ENCODE measurements at regions not wholly inside any gene's neighbourhood (a gene's known extent, or its start where the extent isn't known, plus 50 kb on each side); places are given as distances from the start of the nearest gene placed in this dataset.
A peak's percentile ranks its signal among the peaks of the same experiment; 100 is the strongest.

DNA sequence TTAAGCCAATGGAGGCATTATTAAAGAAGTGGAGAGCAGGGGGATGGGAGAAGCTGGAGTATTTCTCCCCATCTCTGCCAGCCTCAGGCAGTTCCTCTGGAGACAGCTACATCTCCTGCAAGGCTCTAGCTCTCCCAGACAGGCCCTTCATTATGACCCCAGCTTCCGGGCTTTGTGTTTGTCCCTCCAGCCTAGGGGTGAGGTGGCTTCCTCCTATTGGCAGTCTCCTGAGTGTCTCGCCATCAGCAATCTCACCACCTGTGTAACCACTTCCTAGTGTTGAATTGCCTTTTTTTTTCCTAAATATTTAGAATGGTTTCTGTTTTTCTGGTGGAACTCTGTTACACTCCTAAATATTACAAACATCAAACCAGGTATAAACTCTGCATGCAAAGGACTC lies 122.3 kb downstream of the FAM174B start:
- 86% methylated on average over 2 of the region's 2 CpGs for WGBS (ENCODE audit: low lambda C conversion rate, missing lambda C conversion rate)
- H3K4me3 ChIP-seq: no peak overlapping the region

DNA sequence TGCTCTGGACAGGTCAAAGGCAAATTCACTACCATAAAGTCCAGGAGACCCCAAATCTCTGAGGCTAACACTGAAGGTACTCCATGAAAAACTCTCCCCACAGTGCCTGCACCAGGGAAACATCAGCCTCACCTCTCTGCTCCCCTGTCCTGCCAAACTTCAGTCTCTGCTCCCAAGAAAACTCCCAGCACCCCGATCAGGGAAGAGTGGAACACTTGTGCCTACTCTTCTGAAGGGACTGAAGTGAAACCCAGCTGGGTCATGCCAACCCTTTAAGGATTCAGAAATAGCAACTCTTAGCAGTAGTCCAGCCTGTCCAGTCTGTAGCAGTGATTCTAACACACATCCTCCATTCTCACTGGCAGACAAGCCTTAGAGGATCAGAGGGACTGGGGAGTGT lies 124.2 kb downstream of the FAM174B start:
- WGBS (ENCODE audit: low lambda C conversion rate, missing lambda C conversion rate): 88% methylated on average over 1 of the region's 1 CpG
- Histone ChIP-seq H3K79me2 (no peaks in the 10 kb centered on the region), H3K36me3 (replicated peaks; ENCODE audit: insufficient read depth, low read depth) (no peaks in the 10 kb centered on the region), H3K4me3 (no peak overlapping the region), H3K27me3 (no peaks in the 10 kb centered on the region), H4K20me1 (ENCODE audit: insufficient read depth, poor library complexity, severe bottlenecking) (no peaks in the 10 kb centered on the region), H3K4me1 (ENCODE audit: insufficient read depth) (no peaks in the 10 kb centered on the region), H2AFZ (no peak overlapping the region), H3K27ac (no peak overlapping the region), H3K4me2 (no peak overlapping the region), H3K9me3 (ENCODE audit: low read depth) (no peaks in the 10 kb centered on the region), H3K9me2 (replicated peaks; ENCODE audit: insufficient read depth) (no peaks in the 10 kb centered on the region)
- DNase-seq (ENCODE audit: low spot score): no peak
- TF ChIP-seq EZH2 (IDR thresholded peaks at IDR 0.05; ENCODE audit: borderline replicate concordance) (no peak), CTCF (IDR thresholded peaks at IDR 0.05; ENCODE audit: poor library complexity) (no peak), EZH2phosphoT487 (IDR thresholded peaks at IDR 0.05; ENCODE audit: low read depth, severe bottlenecking, unreplicated experiment) (no peak)

More for the DNA sequence above, 122.3 kb downstream of the FAM174B start:
- no peaks in the 10 kb centered on the region for H3K9me2 ChIP-seq (replicated peaks; ENCODE audit: insufficient read depth)
- H3K27me3 ChIP-seq: no peaks in the 10 kb centered on the region
- TF ChIP-seq EZH2phosphoT487 (IDR thresholded peaks at IDR 0.05; ENCODE audit: low read depth, severe bottlenecking, unreplicated experiment) (no peak), CTCF (IDR thresholded peaks at IDR 0.05; ENCODE audit: poor library complexity) (no peak)
- no peaks in the 10 kb centered on the region for H3K36me3 ChIP-seq (replicated peaks; ENCODE audit: insufficient read depth, low read depth)
- no peaks in the 10 kb centered on the region for H3K4me1 ChIP-seq (ENCODE audit: insufficient read depth)
- H2AFZ ChIP-seq: no peak overlapping the region
- H3K27ac ChIP-seq: no peak overlapping the region
- no peak overlapping the region for H3K4me2 ChIP-seq
- H3K79me2 ChIP-seq: no peaks in the 10 kb centered on the region
- H3K9me3 ChIP-seq (ENCODE audit: low read depth): no peaks in the 10 kb centered on the region
- H4K20me1 ChIP-seq (ENCODE audit: insufficient read depth, poor library complexity, severe bottlenecking): no peaks in the 10 kb centered on the region
- no peak for DNase-seq (ENCODE audit: low spot score)

DNA sequence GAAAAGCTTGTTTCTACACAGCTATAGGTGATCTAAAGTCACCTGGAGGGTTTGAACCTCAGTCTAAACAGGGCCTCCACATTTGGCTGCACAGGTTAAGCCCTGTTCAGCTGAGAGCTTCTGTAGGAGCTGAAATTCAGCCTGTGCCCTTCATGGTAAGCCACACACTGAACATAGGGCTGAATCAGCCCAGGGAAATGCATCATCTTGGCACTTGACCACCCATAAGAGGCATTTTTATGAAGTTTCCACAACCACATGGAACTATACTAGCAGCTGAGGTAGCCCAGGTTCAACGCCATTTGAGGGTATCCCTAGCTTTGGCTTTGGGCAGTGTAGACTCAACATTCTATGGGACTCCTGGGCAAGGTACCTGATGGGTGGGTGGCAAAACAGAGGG lies 126.8 kb downstream of the FAM174B start:
- no peak for DNase-seq (ENCODE audit: low spot score)
- Histone ChIP-seq H3K27ac (no peak overlapping the region), H2AFZ (no peak overlapping the region), H3K27me3 (no peaks in the 10 kb centered on the region), H4K20me1 (ENCODE audit: insufficient read depth, poor library complexity, severe bottlenecking) (no peaks in the 10 kb centered on the region), H3K9me2 (replicated peaks; ENCODE audit: insufficient read depth) (no peaks in the 10 kb centered on the region), H3K4me1 (ENCODE audit: insufficient read depth) (no peaks in the 10 kb centered on the region), H3K4me2 (no peak overlapping the region), H3K79me2 (no peaks in the 10 kb centered on the region), H3K9me3 (ENCODE audit: low read depth) (no peaks in the 10 kb centered on the region), H3K36me3 (replicated peaks; ENCODE audit: insufficient read depth, low read depth) (no peaks in the 10 kb centered on the region), H3K4me3 (no peak overlapping the region)
- no peak for TF ChIP-seq EZH2 (IDR thresholded peaks at IDR 0.05; ENCODE audit: borderline replicate concordance)
- no peak for TF ChIP-seq EZH2phosphoT487 (IDR thresholded peaks at IDR 0.05; ENCODE audit: low read depth, severe bottlenecking, unreplicated experiment)
- no peak for TF ChIP-seq CTCF (IDR thresholded peaks at IDR 0.05; ENCODE audit: poor library complexity)
- WGBS (ENCODE audit: low lambda C conversion rate, missing lambda C conversion rate): 84% methylated on average over 1 of the region's 1 CpG

DNA sequence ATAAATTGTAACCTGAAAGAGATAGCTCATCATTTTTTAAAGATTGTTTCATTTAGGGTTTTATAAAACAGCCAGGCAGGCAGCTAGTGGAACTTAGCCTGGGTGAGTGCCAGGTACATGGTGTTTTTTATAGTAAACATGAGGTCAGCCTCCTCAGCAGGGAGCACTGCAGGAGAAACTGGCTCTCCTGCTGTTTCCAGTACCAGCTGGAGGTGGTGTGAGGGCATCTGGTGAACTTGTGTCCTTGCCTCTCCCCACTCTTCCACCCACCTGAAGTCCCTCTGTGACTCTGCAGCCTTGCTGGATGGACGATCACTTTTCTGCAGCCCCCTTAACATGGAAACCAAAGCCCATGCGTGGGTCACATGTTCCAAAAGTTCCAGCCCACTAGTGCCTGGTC lies 128.4 kb downstream of the FAM174B start:
- DNase-seq (ENCODE audit: low spot score): peak; percentile 39
- TF ChIP-seq CTCF (IDR thresholded peaks at IDR 0.05; ENCODE audit: poor library complexity) (no peak), EZH2 (IDR thresholded peaks at IDR 0.05; ENCODE audit: borderline replicate concordance) (no peak), EZH2phosphoT487 (IDR thresholded peaks at IDR 0.05; ENCODE audit: low read depth, severe bottlenecking, unreplicated experiment) (no peak)
- WGBS (ENCODE audit: low lambda C conversion rate, missing lambda C conversion rate): 94% methylated on average over 2 of the region's 2 CpGs
- no peaks in the 10 kb centered on the region for H3K4me1 ChIP-seq (ENCODE audit: insufficient read depth)
- no peak overlapping the region for H2AFZ ChIP-seq
- H3K4me2 ChIP-seq: no peak overlapping the region
- H3K27me3 ChIP-seq: no peaks in the 10 kb centered on the region
- no peaks in the 10 kb centered on the region for H3K36me3 ChIP-seq (replicated peaks; ENCODE audit: insufficient read depth, low read depth)
- no peak overlapping the region for H3K27ac ChIP-seq
- no peaks in the 10 kb centered on the region for H4K20me1 ChIP-seq (ENCODE audit: insufficient read depth, poor library complexity, severe bottlenecking)
- H3K9me3 ChIP-seq (ENCODE audit: low read depth): no peaks in the 10 kb centered on the region
- no peaks in the 10 kb centered on the region for H3K79me2 ChIP-seq
- H3K4me3 ChIP-seq: no peak overlapping the region
- H3K9me2 ChIP-seq (replicated peaks; ENCODE audit: insufficient read depth): no peaks in the 10 kb centered on the region
